Heart right ventricle (tissue), 16 donors: ENCODE measurements at regions not wholly inside any gene's neighbourhood (a gene's known extent, or its start where the extent isn't known, plus 50 kb on each side); places are given as distances from the start of the nearest gene placed in this dataset.
"Not testable (repeated sequence)": the region's sequence is repeated elsewhere in the genome, so short reads cannot be mapped to it uniquely, and the experiment has no call there.

Experiments used
- ATAC-seq, 8 donors: fragments of 200-7000 bp; cut with Tn5 transposase; one replicate each; pipeline ENCODE4 v1.9.1; 2020; ENCODE audit warnings: mild to moderate bottlenecking in 8 of 8, moderate library complexity in 8 of 8, moderate number of reproducible peaks in 1 of 8
- DNase-seq, 2 donors: peaks; one replicate each; pipeline ENCODE4 v3.0.0-alpha.2; 2020
- H3K27ac ChIP-seq, 10 donors: fragments of 200-600 bp; sonication (generic) in 2 of 10; one replicate each; pipeline versions ENCODE4 v1.5.0 to v1.8.0; 2020 to 2022; ENCODE audit warnings: mild to moderate bottlenecking in 3 of 10
- H3K27me3 ChIP-seq, 7 donors: fragments of 200-600 bp; one replicate each; pipeline ENCODE4 v1.8.0; 2021 to 2022; ENCODE audit warnings: mild to moderate bottlenecking in 2 of 7
- H3K36me3 ChIP-seq, 9 donors: fragments of 200-600 bp; sonication (generic) in 1 of 9; one replicate each; pipeline versions ENCODE4 v1.5.0 to v1.8.0; 2020 to 2022; ENCODE audit warnings: mild to moderate bottlenecking in 2 of 9
- H3K4me1 ChIP-seq, 9 donors: fragments of 200-600 bp; sonication (generic) in 1 of 9; one replicate each; pipeline versions ENCODE4 v1.5.0 to v1.8.0; 2020 to 2022; ENCODE audit warnings: mild to moderate bottlenecking in 4 of 9
- H3K4me3 ChIP-seq, 10 donors: fragments of 200-600 bp; sonication (generic) in 2 of 10; one replicate each; pipeline versions ENCODE4 v1.5.0 to v1.8.0; 2020 to 2022; ENCODE audit warnings: mild to moderate bottlenecking in 7 of 10, moderate library complexity in 2 of 10
- H3K9me3 ChIP-seq, 11 donors: fragments of 200-600 bp in 10 of 11; sonication (generic) in 2 of 11; one replicate each; pipeline versions ENCODE4 v1.5.0 to v1.8.0; 2013 to 2022; ENCODE audit warnings: mild to moderate bottlenecking in 2 of 11, control low read depth in 1 of 11, moderate library complexity in 1 of 11
- CTCF ChIP-seq, 9 donors: fragments of 200-600 bp; sonication (generic) in 2 of 9; IDR thresholded peaks; one replicate each; pipeline versions ENCODE4 v1.5.0 to v1.8.0; 2021 to 2022; ENCODE audit warnings: antibody characterized with exemption in 9 of 9, mild to moderate bottlenecking in 5 of 9, moderate library complexity in 1 of 9
- WGBS, 2 donors: extraction: QIAGEN DNeasy Blood & Tissue Kit; methylation state at CpG; one replicate each; pipeline ENCODE4 v1.1.7; 2013; ENCODE audit warnings: inconsistent platforms in 1 of 2; 5-methylcytosine and 5-hydroxymethylcytosine counted together
- intact Hi-C, 10 donors: fragments of 100-400 bp; cut with DNase I; formaldehyde crosslinking; loops; one replicate each; pipeline versions ENCODE4 v1.11.1 to v1.14.2; 2022
- donor health status: Arrhythmogenic right ventricular cardiomyopathy.
- donor health status: ischemic (EF 13 %, LVEDD 7.1; RV severe dilation, severe dysfunction).
- donor health status: healthy with polysubstance abuse.
- donor health status: DM: no; HTN: yes; CAD: no.
- donor health status: DM: no; HTN: no; CAD: no.
- donor health status: ischemic (EF 25% LVEDD 6.9; RV normal size, moderate dysfunction).
- donor health status: ischemic (EF 25% LVEDD 5.7; RV mildly dilated, moderate dysfunction).
- donor health status: healthy.
- donor health status: DM: yes; HTN: yes; CAD: no.
- donor health status: Ischemic cardiomyopathy.
- donor health status: ischemic (EF 35%, LVEDD 5.7; RV mildly dilated, moderate dysfunction).
- donor health status: nonischemic (EF 11% LVEDD 7.7; RV severe dilation, severe dysfunction).
- donor health status: DM: yes; HTN: yes; CAD: no.
- donor health status: PGD.
- donor health status: ischemic (EF 29% LVEDD 5.4; RV normal size, mild dysfunction).
- donor health status: nonischemic (EF 23%, LVEDD 6.1; RV moderate dilation, normal function).

- Histone ChIP-seq H3K27ac (no peak overlapping the region), H3K9me3 (no peaks in the 10 kb centered on the region), H3K27me3 (no peaks in the 10 kb centered on the region), H3K4me3 (no peak overlapping the region), H3K4me1 (no peaks in the 10 kb centered on the region), H3K36me3 (no peaks in the 10 kb centered on the region)
- intact Hi-C loops, result loop anchor here in 2 of 10 donors (10.0 kb wide), 2 partner anchors 251 to 261 kb away; no protein-coding TSS in a partner anchor
- no peak for TF ChIP-seq CTCF (IDR thresholded peaks at IDR 0.05)
- DNase-seq, result no peak
- no peak for ATAC-seq
- 95 to 96% methylated on average over 5 of the region's 5 CpGs for WGBS, 2 donors
These were observed 65.7 kb upstream of the OSTN start for GRCh38 chr3:191133359-191133758.

GRCh38 chr3:191131305-191131704 lies 67.7 kb upstream of the OSTN start:
- intact Hi-C loops, result loop anchor here in 2 of 10 donors (10.0 kb wide), 2 partner anchors 253 to 263 kb away; no protein-coding TSS in a partner anchor
- H3K27ac ChIP-seq, result no peak overlapping the region
- no peaks in the 10 kb centered on the region for H3K9me3 ChIP-seq
- no peaks in the 10 kb centered on the region for H3K4me1 ChIP-seq
- no peak for DNase-seq
- no peak for TF ChIP-seq CTCF (IDR thresholded peaks at IDR 0.05)
- H3K27me3 ChIP-seq, result no peaks in the 10 kb centered on the region
- ATAC-seq, result no peak
- no peak overlapping the region for H3K4me3 ChIP-seq
- H3K36me3 ChIP-seq, result no peaks in the 10 kb centered on the region
- WGBS, 2 donors, result 97 to 98% methylated on average over 4 of the region's 4 CpGs

GRCh38 chr3:191124891-191125290 lies 74.2 kb upstream of the OSTN start:
- H3K27me3 ChIP-seq, H3K4me1 ChIP-seq, H3K4me3 ChIP-seq, intact Hi-C loops, H3K36me3 ChIP-seq, DNase-seq, H3K27ac ChIP-seq, ATAC-seq, H3K9me3 ChIP-seq: not testable (repeated sequence)
- 94% methylated on average over 16 to 22 of the region's 30 CpGs for WGBS, 2 donors

- Histone ChIP-seq H3K4me3 (no peak overlapping the region), H3K27me3 (no peaks in the 10 kb centered on the region), H3K27ac (no peak overlapping the region), H3K36me3 (no peaks in the 10 kb centered on the region), H3K4me1 (no peaks in the 10 kb centered on the region), H3K9me3 (no peaks in the 10 kb centered on the region)
- ATAC-seq (no peak), DNase-seq (no peak)
- no peak for TF ChIP-seq CTCF (IDR thresholded peaks at IDR 0.05)
- intact Hi-C loops, result no loop called here
- 43 to 50% methylated on average over 2 of the region's 2 CpGs for WGBS, 2 donors
These were observed 75.1 kb upstream of the OSTN start for GRCh38 chr3:191123946-191124345.

GRCh38 chr3:191123231-191123630 lies 75.8 kb upstream of the OSTN start:
- Histone ChIP-seq H3K9me3 (no peaks in the 10 kb centered on the region), H3K4me1 (no peaks in the 10 kb centered on the region), H3K4me3 (no peak overlapping the region), H3K36me3 (no peaks in the 10 kb centered on the region), H3K27me3 (no peaks in the 10 kb centered on the region), H3K27ac (no peak overlapping the region)
- no peak for DNase-seq
- no peak for ATAC-seq
- intact Hi-C loops, result no loop called here
- TF ChIP-seq CTCF (IDR thresholded peaks at IDR 0.05), result no peak
